C4-2B (cell line): ENCODE measurements at regions not wholly inside any gene's neighbourhood (a gene's known extent, or its start where the extent isn't known, plus 50 kb on each side); places are given as distances from the start of the nearest gene placed in this dataset.
"Not testable (repeated sequence)": the region's sequence is repeated elsewhere in the genome, so short reads cannot be mapped to it uniquely, and the experiment has no call there.

Experiments used
- H3K27ac ChIP-seq: fragments of 450-650 bp; 2 replicates; pipeline ENCODE4 v1.5.1; 2017
- ZFX ChIP-seq: fragments of 450-650 bp; IDR thresholded peaks from 2 replicates; pipeline ENCODE4 v1.6.1; 2017
- TF ChIP-seq, protein P1 (sequence below): fragments of 450-650 bp; conservative IDR thresholded peaks from 2 replicates; pipeline ENCODE4 v1.5.1; 2017; ENCODE audit warnings: mild to moderate bottlenecking

DNA sequence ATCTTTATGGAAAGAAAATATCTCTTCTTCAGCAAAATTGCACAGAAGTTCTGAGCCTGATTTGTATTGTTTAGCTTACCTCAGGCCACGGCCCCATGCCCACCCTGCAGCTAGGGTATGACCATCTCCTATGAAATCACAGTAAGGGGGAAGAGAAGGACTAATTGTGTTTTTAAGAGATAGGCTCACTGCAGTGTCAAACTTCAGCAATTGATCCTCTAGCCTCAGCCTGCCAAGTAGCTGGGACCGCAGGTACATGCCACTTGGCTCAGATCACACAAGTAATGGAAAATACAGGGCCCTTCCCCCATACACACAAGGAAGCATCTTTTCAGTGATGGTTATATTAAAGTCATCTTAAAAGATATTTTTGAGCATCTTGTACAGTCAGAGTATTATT, 60.0 kb downstream of the DMAC1 start:
- TF ChIP-seq, protein P1, sequence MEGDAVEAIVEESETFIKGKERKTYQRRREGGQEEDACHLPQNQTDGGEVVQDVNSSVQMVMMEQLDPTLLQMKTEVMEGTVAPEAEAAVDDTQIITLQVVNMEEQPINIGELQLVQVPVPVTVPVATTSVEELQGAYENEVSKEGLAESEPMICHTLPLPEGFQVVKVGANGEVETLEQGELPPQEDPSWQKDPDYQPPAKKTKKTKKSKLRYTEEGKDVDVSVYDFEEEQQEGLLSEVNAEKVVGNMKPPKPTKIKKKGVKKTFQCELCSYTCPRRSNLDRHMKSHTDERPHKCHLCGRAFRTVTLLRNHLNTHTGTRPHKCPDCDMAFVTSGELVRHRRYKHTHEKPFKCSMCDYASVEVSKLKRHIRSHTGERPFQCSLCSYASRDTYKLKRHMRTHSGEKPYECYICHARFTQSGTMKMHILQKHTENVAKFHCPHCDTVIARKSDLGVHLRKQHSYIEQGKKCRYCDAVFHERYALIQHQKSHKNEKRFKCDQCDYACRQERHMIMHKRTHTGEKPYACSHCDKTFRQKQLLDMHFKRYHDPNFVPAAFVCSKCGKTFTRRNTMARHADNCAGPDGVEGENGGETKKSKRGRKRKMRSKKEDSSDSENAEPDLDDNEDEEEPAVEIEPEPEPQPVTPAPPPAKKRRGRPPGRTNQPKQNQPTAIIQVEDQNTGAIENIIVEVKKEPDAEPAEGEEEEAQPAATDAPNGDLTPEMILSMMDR, result no peak
- TF ChIP-seq ZFX, result no peak
- H3K27ac ChIP-seq, result no peak overlapping the region

DNA sequence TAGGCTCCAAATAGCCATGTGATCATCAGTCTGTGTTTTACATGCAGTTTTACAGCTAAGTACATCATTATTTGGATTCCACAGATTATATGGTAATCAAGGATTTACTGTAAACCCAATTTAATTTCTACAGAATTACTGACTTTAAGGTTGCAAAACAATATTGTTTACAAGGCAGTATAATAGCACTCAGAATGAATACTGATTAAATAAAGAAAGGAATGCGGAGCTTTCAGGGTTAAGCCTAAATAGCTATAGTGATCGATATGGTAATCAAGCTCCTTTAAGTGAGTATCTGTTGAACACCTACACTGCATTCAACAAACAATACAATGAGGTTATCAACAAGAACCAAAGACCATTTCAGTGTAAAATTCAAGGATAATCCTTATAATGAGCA, 64.3 kb downstream of the DMAC1 start:
- H3K27ac ChIP-seq, result no peak overlapping the region
- TF ChIP-seq, protein P1, result no peak
- no peak for TF ChIP-seq ZFX

DNA sequence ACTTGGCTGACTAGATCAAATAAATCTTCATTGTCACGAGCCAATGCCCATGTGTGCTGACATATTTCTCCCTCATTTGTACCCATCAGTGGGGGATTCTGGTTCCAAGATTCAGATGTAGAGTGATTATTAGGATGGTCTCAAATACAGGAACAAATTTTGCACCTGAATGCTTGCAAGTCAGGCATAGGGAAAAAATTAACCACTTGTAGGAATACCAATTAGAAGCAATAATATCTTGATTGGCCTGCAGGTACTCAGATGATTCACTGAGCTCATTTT, 69.5 kb downstream of the DMAC1 start:
- TF ChIP-seq ZFX, result no peak
- TF ChIP-seq, protein P1, result no peak
- H3K27ac ChIP-seq, result no peak overlapping the region

DNA sequence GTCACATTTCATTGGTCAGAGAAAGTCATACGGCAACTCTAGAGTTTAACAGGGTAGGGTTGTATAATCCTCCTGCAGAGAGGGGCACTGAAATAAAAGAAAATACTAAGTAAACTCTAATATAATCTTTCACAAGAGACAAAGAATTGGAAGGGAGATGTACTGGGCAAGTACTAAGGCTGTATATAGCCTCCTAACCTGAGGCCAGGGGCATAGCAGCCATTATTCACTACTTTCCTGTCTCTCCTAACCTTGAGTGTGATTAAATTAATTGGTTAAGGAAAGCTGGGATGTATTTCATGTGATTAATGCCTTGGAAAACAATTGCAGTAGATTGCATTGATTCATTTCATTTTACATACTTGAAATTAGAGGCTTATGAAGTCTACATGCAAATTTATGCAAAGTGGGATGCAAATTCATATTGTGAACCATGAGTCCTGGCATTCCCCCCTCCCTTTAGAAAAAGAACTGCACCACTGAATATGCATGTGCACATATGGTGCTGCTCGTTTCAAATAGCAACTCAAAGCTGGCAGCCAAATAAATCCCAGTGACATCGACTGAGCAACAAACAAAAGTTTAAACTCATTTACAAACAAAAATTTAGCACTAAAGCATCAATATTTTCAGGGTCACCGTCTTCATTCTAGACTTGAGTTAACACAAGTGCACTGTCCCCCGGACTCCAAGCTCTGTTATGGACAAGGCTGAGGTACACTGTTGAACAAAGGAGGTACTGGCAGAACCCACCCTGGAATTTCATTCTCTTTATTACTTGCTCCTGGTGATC, 70.0 kb downstream of the DMAC1 start:
- no peak overlapping the region for H3K27ac ChIP-seq
- TF ChIP-seq, protein P1, result no peak
- no peak for TF ChIP-seq ZFX

DNA sequence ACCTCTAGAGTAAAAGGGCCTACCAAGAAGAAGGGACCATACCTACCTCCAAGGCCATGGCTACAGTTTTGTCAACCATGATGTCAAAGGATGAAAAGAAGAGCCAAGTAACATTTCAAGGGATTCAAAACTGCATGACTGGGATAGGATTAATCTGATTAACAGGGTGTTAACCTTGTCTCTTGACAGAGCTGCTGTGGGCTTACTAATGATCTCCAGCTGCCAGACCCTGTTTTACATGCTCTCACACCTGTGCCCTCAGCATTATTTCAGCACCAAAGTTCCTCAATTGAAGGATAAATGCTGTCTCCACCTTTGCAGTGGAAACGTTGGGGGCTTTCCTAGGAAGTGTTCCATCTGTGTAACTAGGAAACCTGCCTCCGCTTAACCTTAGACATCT, 78.3 kb downstream of the DMAC1 start:
- no peak overlapping the region for H3K27ac ChIP-seq
- TF ChIP-seq, protein P1, result no peak
- TF ChIP-seq ZFX, result no peak

DNA sequence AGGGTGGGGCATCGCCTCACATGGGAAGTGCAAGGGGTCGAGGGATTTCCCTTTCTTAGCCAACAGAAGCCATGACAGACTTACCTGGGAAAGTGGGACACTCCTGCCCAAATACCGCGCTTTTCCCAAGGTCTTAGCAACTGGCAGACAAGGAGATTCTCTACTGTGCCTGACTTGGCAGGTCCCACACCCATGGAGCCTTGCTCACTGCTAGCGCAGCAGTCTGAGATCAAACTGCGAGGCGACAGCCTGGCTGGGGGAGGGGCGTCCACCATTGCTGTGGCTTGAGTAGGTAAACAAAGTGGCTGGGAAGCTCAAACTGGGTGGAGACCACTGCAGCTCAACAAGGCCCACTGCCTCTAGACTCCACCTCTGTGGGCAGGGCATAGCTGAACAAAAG, 86.5 kb downstream of the DMAC1 start:
- H3K27ac ChIP-seq, result not testable (repeated sequence)

DNA sequence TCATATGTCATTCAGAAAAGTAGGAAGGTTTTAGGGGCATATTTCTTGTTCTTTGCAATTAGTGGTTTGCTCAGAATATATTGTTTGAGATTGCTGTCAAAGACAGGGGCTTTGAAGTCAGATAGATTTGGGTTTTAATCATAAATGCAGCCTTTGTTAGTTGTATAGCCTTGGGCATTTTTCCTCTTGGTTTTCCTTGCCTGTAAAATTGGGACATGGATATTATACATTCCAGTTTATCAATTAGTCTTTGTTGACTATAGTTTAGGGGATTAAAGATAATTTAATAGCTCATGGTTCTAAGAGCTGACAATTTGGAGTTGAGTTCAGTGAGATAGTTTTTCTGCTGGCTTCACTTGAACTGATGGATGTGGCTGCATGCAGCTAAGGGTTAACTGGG, 88.9 kb downstream of the DMAC1 start:
- no peak for TF ChIP-seq ZFX
- TF ChIP-seq, protein P1, result no peak
- no peak overlapping the region for H3K27ac ChIP-seq

DNA sequence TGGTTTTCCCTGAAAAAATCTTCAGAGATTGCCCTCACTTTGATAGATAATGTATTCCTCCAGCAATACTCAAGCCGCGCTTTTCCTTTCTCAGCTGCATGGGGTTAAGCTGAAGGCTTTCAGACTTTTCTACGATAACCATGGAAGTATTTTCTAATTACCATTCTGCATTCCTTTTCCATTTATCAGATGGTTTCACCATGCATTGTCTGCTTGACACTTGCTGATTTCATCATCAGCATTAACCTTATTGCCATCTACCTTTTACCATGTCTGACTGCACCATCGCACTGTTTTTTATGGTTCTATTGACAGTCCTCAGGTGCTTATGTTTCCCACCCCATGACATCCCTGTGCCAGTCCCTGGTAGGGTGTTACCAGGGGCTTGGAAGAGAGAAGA, 91.6 kb downstream of the DMAC1 start:
- TF ChIP-seq ZFX, result no peak
- TF ChIP-seq, protein P1, result no peak
- H3K27ac ChIP-seq, result no peak overlapping the region
